ENCODE measurements at regions not wholly inside any gene's neighbourhood (a gene's known extent, or its start where the extent isn't known, plus 50 kb on each side); places are given as distances from the start of the nearest gene placed in this dataset.
"Not testable (repeated sequence)": the region's sequence is repeated elsewhere in the genome, so short reads cannot be mapped to it uniquely, and the experiment has no call there.

- DNase-seq (ENCODE audit: low read depth): no peak
Measured at GRCh38 chr2:83261591-83262136, 1197.4 kb downstream of the SUCLG1 start.

- DNase-seq (ENCODE audit: low read depth): no peak
Measured at GRCh38 chr2:83253848-83254247, 1205.2 kb downstream of the SUCLG1 start.

GRCh38 chr2:83251321-83251872, 1207.7 kb downstream of the SUCLG1 start:
- no peak for DNase-seq (ENCODE audit: low read depth)

GRCh38 chr2:83245806-83246537, 1213.1 kb downstream of the SUCLG1 start:
- not testable (repeated sequence) for DNase-seq (ENCODE audit: low read depth)

GRCh38 chr2:83240611-83241010, 1218.5 kb downstream of the SUCLG1 start:
- DNase-seq (ENCODE audit: low read depth): no peak

GRCh38 chr2:83238111-83238510, 1221.0 kb downstream of the SUCLG1 start:
- no peak for DNase-seq (ENCODE audit: low read depth)

- DNase-seq (ENCODE audit: low read depth): no peak
Measured at GRCh38 chr2:83234246-83234645, 1224.8 kb downstream of the SUCLG1 start.

- DNase-seq (ENCODE audit: low read depth): no peak
Measured at GRCh38 chr2:83233781-83234180, 1225.3 kb downstream of the SUCLG1 start.

- DNase-seq (ENCODE audit: low read depth): no peak
Measured at GRCh38 chr2:83233326-83233725, 1225.8 kb downstream of the SUCLG1 start.

GRCh38 chr2:83229443-83229842, 1229.6 kb downstream of the SUCLG1 start:
- no peak for DNase-seq (ENCODE audit: low read depth)

- no peak for DNase-seq (ENCODE audit: low read depth)
Measured at GRCh38 chr2:83224591-83225200, 1234.4 kb downstream of the SUCLG1 start.

GRCh38 chr2:83221258-83221657, 1237.8 kb downstream of the SUCLG1 start:
- DNase-seq (ENCODE audit: low read depth): no peak

GRCh38 chr2:83217854-83218253, 1241.2 kb downstream of the SUCLG1 start:
- DNase-seq (ENCODE audit: low read depth): no peak

GRCh38 chr2:83196225-83196624, 1262.9 kb downstream of the SUCLG1 start:
- DNase-seq (ENCODE audit: low read depth): peak; percentile 44

- DNase-seq (ENCODE audit: low read depth): no peak
Measured at GRCh38 chr2:83191316-83191715, 1267.8 kb downstream of the SUCLG1 start.

- no peak for DNase-seq (ENCODE audit: low read depth)
Measured at GRCh38 chr2:83186105-83186760, 1272.8 kb downstream of the SUCLG1 start.

- not testable (repeated sequence) for DNase-seq (ENCODE audit: low read depth)
Measured at GRCh38 chr2:83180862-83181530, 1278.1 kb downstream of the SUCLG1 start.

- no peak for DNase-seq (ENCODE audit: low read depth)
Measured at GRCh38 chr2:83176539-83176938, 1282.5 kb downstream of the SUCLG1 start.

- DNase-seq (ENCODE audit: low read depth): no peak
Measured at GRCh38 chr2:83172841-83173240, 1286.2 kb downstream of the SUCLG1 start.

- DNase-seq (ENCODE audit: low read depth): no peak
Measured at GRCh38 chr2:83168377-83168776, 1290.7 kb downstream of the SUCLG1 start.

- no peak for DNase-seq (ENCODE audit: low read depth)
Measured at GRCh38 chr2:83162421-83162820, 1296.7 kb downstream of the SUCLG1 start.

- no peak for DNase-seq (ENCODE audit: low read depth)
Measured at GRCh38 chr2:83160571-83160970, 1298.5 kb downstream of the SUCLG1 start.
